GM12865 (cell line): ENCODE measurements at regions not wholly inside any gene's neighbourhood (a gene's known extent, or its start where the extent isn't known, plus 50 kb on each side); places are given as distances from the start of the nearest gene placed in this dataset.

Source experiments
- DNase-seq: peaks from one replicate; pipeline ENCODE4 v3.0.0; 2010; ENCODE audit warnings: low read depth
- H3K4me3 ChIP-seq: 2 replicates; pipeline ENCODE4 v1.5.1; 2011; ENCODE audit warnings: mild to moderate bottlenecking, low read depth, low read length, control low read depth
- CTCF ChIP-seq: IDR thresholded peaks from 2 replicates; pipeline ENCODE4 v1.5.1; 2011; ENCODE audit warnings: low read length, control low read depth, low read depth, inconsistent platforms; ENCODE audit not compliant: insufficient read depth; ENCODE audit errors: missing control alignments

GRCh38 chr2:195480121-195480520, 176.9 kb upstream of the SLC39A10 start:
- H3K4me3 ChIP-seq, result no peak overlapping the region
- no peak for DNase-seq
- TF ChIP-seq CTCF, result no peak

- TF ChIP-seq CTCF, result no peak
- no peak overlapping the region for H3K4me3 ChIP-seq
- no peak for DNase-seq
These were observed 177.6 kb upstream of the SLC39A10 start for GRCh38 chr2:195479407-195479806.

- no peak for DNase-seq
- no peak overlapping the region for H3K4me3 ChIP-seq
- TF ChIP-seq CTCF, result no peak
These were observed 179.0 kb upstream of the SLC39A10 start for GRCh38 chr2:195477996-195478382.

GRCh38 chr2:195477248-195477995, 179.6 kb upstream of the SLC39A10 start:
- no peak for TF ChIP-seq CTCF
- no peak overlapping the region for H3K4me3 ChIP-seq
- no peak for DNase-seq

GRCh38 chr2:195475336-195475735, 181.7 kb upstream of the SLC39A10 start:
- no peak for DNase-seq
- TF ChIP-seq CTCF, result no peak
- no peak overlapping the region for H3K4me3 ChIP-seq

- no peak for DNase-seq
- no peak overlapping the region for H3K4me3 ChIP-seq
- TF ChIP-seq CTCF, result no peak
These were observed 183.2 kb upstream of the SLC39A10 start for GRCh38 chr2:195473862-195474261.
